GM23338 (cell line): ENCODE measurements at regions not wholly inside any gene's neighbourhood (a gene's known extent, or its start where the extent isn't known, plus 50 kb on each side); places are given as distances from the start of the nearest gene placed in this dataset.

Experiments used
- CREB1 ChIP-seq: fragments of 250-450 bp; sonication (Bioruptor Pico); IDR thresholded peaks from 2 replicates; pipeline ENCODE4 v1.5.0; 2020; ENCODE audit warnings: low read depth, mild to moderate bottlenecking, moderate library complexity
- EZH2 ChIP-seq: fragments of 200-600 bp; sonication (generic); IDR thresholded peaks from one replicate; pipeline ENCODE4 v1.8.0; 2017; ENCODE audit warnings: antibody characterized with exemption, mild to moderate bottlenecking, low read depth; ENCODE audit not compliant: unreplicated experiment
- EZH2phosphoT487 ChIP-seq: fragments of 200-600 bp; sonication (generic); IDR thresholded peaks from one replicate; pipeline ENCODE4 v1.8.1; 2018; ENCODE audit warnings: antibody characterized with exemption; ENCODE audit not compliant: unreplicated experiment
- JUNB ChIP-seq: IDR thresholded peaks from one replicate; pipeline ENCODE4 v1.6.1; 2016; ENCODE audit warnings: antibody characterized with exemption; ENCODE audit not compliant: unreplicated experiment
- NANOG ChIP-seq: IDR thresholded peaks from 2 replicates; pipeline ENCODE4 v1.6.1; 2016; ENCODE audit warnings: antibody characterized with exemption, borderline replicate concordance
- POLR2AphosphoS5 ChIP-seq: IDR thresholded peaks from 2 replicates; pipeline ENCODE4 v1.6.1; 2016; ENCODE audit warnings: antibody characterized with exemption, low read depth
- ZNF331 ChIP-seq: fragments of 250-450 bp; sonication (Bioruptor Pico); IDR thresholded peaks from 2 replicates; pipeline ENCODE4 v1.5.0; 2020; ENCODE audit warnings: low read depth, mild to moderate bottlenecking, moderate library complexity
- TF ChIP-seq, protein P1 (sequence below), 2 experiments: fragments of 200-600 bp in 1 of 2; sonication (generic) in 1 of 2; conservative IDR thresholded peaks; 2 replicates each; pipeline versions ENCODE4 v1.5.1 to v1.6.1; 2016 to 2017; ENCODE audit warnings: antibody characterized with exemption in 2 of 2, low read depth in 2 of 2, mild to moderate bottlenecking in 2 of 2, moderate library complexity in 1 of 2
- TF ChIP-seq, protein P2 (sequence below): IDR thresholded peaks from one replicate; pipeline ENCODE4 v1.6.1; 2018; ENCODE audit warnings: antibody characterized with exemption; ENCODE audit not compliant: unreplicated experiment

DNA sequence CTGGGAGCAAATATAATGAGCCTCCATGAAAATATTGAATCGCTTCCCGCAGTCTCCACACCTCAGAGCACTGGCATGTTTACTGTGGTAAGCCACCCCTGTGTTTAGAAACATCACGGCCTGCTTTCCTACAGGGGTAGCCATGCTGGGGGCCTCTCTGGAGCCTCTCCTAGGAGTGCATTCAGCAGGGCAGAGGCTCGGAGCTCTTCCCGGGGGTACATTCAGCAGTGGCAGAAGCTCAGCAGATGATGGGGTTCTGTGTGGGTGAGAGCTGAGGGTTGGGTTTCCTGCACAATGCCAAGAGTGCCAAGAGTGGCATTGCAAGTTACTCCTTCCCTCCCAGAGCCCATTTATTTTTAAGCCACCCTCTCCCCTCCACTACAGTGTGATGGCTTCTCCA lies 386.6 kb downstream of the SEC14L1 start:
- no peak for TF ChIP-seq JUNB
- TF ChIP-seq, protein P1, sequence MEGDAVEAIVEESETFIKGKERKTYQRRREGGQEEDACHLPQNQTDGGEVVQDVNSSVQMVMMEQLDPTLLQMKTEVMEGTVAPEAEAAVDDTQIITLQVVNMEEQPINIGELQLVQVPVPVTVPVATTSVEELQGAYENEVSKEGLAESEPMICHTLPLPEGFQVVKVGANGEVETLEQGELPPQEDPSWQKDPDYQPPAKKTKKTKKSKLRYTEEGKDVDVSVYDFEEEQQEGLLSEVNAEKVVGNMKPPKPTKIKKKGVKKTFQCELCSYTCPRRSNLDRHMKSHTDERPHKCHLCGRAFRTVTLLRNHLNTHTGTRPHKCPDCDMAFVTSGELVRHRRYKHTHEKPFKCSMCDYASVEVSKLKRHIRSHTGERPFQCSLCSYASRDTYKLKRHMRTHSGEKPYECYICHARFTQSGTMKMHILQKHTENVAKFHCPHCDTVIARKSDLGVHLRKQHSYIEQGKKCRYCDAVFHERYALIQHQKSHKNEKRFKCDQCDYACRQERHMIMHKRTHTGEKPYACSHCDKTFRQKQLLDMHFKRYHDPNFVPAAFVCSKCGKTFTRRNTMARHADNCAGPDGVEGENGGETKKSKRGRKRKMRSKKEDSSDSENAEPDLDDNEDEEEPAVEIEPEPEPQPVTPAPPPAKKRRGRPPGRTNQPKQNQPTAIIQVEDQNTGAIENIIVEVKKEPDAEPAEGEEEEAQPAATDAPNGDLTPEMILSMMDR (conservative IDR thresholded peaks at IDR 0.05; ENCODE audit: low read depth in 2 of 2), result no peak
- no peak for TF ChIP-seq EZH2
- TF ChIP-seq, protein P2, sequence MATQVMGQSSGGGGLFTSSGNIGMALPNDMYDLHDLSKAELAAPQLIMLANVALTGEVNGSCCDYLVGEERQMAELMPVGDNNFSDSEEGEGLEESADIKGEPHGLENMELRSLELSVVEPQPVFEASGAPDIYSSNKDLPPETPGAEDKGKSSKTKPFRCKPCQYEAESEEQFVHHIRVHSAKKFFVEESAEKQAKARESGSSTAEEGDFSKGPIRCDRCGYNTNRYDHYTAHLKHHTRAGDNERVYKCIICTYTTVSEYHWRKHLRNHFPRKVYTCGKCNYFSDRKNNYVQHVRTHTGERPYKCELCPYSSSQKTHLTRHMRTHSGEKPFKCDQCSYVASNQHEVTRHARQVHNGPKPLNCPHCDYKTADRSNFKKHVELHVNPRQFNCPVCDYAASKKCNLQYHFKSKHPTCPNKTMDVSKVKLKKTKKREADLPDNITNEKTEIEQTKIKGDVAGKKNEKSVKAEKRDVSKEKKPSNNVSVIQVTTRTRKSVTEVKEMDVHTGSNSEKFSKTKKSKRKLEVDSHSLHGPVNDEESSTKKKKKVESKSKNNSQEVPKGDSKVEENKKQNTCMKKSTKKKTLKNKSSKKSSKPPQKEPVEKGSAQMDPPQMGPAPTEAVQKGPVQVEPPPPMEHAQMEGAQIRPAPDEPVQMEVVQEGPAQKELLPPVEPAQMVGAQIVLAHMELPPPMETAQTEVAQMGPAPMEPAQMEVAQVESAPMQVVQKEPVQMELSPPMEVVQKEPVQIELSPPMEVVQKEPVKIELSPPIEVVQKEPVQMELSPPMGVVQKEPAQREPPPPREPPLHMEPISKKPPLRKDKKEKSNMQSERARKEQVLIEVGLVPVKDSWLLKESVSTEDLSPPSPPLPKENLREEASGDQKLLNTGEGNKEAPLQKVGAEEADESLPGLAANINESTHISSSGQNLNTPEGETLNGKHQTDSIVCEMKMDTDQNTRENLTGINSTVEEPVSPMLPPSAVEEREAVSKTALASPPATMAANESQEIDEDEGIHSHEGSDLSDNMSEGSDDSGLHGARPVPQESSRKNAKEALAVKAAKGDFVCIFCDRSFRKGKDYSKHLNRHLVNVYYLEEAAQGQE, result no peak
- no peak for TF ChIP-seq NANOG
- no peak for TF ChIP-seq EZH2phosphoT487
- TF ChIP-seq POLR2AphosphoS5, result no peak
- no peak for TF ChIP-seq CREB1
- no peak for TF ChIP-seq ZNF331 (CRISPR knock-in tag)
